Fibroblast of pulmonary artery (primary cell): ENCODE measurements at regions not wholly inside any gene's neighbourhood (a gene's known extent, or its start where the extent isn't known, plus 50 kb on each side); places are given as distances from the start of the nearest gene placed in this dataset.

Experiments used
- DNase-seq: peaks from one replicate; pipeline ENCODE4 v3.0.0-alpha.2; 2010; ENCODE audit warnings: low read depth
- H3K4me3 ChIP-seq: replicated peaks from 2 replicates; pipeline ENCODE4 v1.5.1; 2011; ENCODE audit warnings: low read depth, mild to moderate bottlenecking, control low read depth, low read length, moderate library complexity
- TF ChIP-seq, protein P1 (sequence below): IDR thresholded peaks from 2 replicates; pipeline ENCODE4 v1.5.1; 2011; ENCODE audit warnings: mild to moderate bottlenecking, control low read depth, low read length, inconsistent platforms; ENCODE audit errors: missing control alignments

DNA sequence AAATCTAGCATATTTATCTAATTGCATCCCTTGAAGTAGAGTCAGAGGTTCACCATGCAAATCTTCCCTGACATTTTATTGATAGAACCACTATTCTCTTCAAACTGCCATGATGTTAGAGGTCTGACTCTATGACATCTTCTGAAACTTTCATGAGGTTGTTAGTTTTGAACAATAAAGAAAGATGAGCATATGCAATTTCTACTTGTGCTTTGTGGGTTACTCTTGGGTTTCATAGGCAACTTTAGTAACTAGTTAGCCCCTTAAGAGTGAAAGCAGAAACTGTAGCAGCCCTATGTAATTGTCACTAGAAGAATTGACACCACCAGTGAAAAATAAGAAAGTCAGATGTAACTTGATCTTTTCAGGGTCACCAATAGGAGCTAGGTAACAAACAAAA lies 53.1 kb upstream of the ZEB2 start:
- TF ChIP-seq, protein P1, sequence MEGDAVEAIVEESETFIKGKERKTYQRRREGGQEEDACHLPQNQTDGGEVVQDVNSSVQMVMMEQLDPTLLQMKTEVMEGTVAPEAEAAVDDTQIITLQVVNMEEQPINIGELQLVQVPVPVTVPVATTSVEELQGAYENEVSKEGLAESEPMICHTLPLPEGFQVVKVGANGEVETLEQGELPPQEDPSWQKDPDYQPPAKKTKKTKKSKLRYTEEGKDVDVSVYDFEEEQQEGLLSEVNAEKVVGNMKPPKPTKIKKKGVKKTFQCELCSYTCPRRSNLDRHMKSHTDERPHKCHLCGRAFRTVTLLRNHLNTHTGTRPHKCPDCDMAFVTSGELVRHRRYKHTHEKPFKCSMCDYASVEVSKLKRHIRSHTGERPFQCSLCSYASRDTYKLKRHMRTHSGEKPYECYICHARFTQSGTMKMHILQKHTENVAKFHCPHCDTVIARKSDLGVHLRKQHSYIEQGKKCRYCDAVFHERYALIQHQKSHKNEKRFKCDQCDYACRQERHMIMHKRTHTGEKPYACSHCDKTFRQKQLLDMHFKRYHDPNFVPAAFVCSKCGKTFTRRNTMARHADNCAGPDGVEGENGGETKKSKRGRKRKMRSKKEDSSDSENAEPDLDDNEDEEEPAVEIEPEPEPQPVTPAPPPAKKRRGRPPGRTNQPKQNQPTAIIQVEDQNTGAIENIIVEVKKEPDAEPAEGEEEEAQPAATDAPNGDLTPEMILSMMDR, result no peak
- no peak for DNase-seq
- H3K4me3 ChIP-seq, result no peak overlapping the region

DNA sequence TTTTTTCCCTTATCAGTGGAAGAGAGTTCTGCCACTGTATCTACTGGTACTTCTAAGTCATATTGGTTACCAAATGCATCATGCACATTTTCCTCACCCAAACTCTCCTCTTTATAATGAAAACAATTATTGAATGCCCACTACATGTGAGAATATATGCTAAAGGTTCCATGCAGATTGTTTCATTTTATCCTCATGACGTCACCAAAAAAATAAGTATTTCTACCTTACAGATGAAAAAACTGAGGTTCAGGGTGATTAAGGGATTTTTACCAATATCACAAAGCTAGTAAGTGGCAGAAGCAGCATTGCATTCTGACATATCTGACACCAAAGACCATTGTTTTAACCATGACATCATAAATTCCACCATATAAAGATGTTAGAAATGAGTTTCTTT lies 51.9 kb upstream of the ZEB2 start:
- no peak for DNase-seq
- TF ChIP-seq, protein P1, result no peak
- H3K4me3 ChIP-seq, result no peak overlapping the region

DNA sequence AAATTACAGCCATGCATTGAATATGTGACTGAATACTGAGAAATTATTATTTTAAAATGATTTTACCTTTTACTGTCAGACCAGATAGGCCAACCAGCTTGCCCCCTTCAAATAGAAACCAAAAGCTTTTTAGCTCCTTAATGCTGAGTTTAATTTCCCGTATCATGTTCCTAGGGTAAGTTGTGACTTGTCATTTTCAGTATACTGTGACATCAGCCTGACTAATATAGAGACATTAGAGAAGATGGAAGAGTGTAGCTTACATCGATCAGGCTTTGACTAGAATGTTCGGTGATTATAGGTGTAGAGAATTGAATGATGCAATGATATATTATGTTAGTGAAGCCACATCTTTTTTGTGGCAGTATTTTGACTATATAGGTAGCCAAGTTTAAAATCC lies 50.6 kb upstream of the ZEB2 start:
- TF ChIP-seq, protein P1, result no peak
- DNase-seq, result no peak
- no peak overlapping the region for H3K4me3 ChIP-seq
